ENCODE measurements at regions not wholly inside any gene's neighbourhood (a gene's known extent, or its start where the extent isn't known, plus 50 kb on each side); places are given as distances from the start of the nearest gene placed in this dataset.
"Not testable (repeated sequence)": the region's sequence is repeated elsewhere in the genome, so short reads cannot be mapped to it uniquely, and the experiment has no call there.

DNA sequence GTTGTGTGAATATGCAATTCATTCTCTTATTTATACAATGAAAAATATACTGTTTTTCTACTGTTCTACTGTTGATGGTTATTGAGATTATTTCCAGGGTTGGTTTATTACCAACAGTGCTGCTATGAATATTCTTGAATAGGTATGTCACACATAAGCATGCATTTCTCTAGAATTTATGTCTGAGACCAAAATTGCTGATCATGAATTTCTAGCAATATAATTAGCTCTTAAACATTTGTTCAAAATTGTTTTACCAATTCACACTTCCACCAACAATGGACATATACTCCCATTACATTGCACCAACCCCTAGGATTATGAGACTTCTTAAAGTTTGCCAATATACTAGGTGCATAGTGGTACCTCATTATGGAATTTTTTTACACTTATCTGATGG lies 164.1 kb upstream of the KCNQ5 start:
- DNase-seq, result no peak

DNA sequence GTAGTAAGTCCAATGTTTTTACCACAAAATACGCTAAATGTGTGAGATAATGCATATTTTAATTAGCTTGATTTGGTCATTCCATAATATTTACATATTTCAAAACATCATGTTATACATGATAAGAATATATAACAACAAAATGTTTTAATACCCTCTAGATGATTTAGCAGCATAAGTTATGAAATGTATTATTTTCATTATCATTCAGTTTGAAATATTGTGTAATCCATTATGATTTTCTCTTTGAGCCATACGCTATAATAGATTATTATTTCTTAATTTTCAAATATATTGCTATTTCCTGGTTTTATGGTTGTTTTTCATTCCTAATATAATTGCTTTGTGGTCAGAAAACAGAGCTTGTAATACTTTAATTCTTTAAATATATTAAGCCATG lies 163.3 kb upstream of the KCNQ5 start:
- no peak for DNase-seq

DNA sequence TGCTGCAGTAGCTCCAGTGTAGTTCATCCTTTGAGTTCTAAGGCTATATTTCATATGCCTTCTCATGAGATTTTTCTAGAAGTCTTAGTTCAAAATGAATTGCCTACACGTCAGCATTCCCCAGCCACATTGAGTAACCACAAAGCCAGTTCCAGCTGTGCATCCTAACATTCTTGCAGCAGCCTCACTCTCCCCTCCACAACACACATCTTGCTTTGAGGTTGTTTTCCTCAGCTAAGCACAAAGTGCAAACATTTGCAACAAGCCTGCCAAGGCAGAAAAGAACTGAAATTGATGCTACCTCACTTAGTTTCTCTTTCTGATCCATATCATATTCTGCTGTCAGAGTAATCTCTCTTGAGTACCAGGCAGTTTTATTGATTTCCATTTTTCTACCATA lies 160.7 kb upstream of the KCNQ5 start:
- peak; percentile 18 for DNase-seq

- no peak for DNase-seq
Measured at GRCh38 chr6:72464246-72464645, 157.6 kb upstream of the KCNQ5 start.

GRCh38 chr6:72464791-72465691 lies 156.8 kb upstream of the KCNQ5 start:
- DNase-seq, result peak; percentile 57

DNA sequence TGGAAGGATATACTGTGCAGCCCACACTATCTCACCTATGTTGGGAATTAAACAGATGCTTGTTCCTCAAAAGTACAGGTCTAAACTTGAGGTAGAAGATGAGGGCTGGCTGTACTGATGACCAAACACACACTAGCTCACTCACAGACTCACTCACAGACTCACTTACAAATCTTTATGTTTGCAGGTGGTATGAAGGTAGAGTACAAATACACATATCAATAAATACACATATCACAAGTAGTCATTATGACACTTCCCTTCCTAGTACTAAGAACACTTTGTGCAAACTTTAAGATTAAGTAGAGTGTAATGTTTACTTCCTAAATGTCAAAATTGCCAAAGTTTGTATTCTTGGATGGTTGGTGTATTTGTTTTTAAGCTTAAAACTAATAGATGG lies 155.4 kb upstream of the KCNQ5 start:
- DNase-seq, result no peak

- no peak for DNase-seq
Measured at GRCh38 chr6:72466971-72467566, 154.8 kb upstream of the KCNQ5 start.

- not testable (repeated sequence) for DNase-seq
Measured at GRCh38 chr6:72469406-72469983, 152.4 kb upstream of the KCNQ5 start.

- no peak for DNase-seq
Measured at GRCh38 chr6:72476051-72476450, 145.8 kb upstream of the KCNQ5 start.

DNA sequence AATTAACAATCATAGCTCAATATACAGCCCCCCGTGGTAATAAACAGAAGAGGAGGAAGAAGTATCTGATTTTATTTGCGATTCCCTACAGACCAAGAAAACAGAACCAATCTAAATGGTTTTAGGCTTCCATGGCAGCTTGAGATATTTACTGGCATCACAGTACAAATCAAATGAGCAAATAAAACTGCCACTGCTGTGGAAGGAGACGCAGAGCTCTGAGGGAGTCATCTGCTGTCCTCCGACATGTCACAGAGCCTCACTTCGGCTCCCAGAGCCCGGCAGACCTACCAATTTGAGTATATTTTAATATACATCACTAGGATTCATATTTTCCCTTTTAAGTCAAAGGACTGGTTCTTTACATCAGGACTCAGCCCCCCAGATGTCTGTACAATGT lies 145.2 kb upstream of the KCNQ5 start:
- DNase-seq, result no peak

DNA sequence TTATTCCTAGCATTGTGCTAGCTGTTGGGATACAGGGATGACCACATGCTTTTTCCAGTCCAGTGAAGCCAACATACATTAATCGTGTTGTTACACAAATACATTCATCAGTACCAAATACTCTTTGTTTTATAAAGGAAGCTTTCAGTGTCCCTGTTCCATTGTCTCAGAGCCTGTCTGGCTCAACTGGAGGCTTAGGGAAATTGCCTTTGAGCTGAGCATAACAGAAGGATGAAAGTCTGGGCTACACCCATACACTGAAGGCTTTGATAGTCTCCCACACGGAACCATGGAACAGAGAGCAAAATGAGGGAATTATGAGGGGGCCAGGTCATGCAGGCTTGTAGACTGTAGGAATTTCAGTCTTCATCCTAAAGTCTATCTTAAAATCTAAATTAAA lies 126.4 kb upstream of the KCNQ5 start:
- DNase-seq, result no peak

GRCh38 chr6:72497186-72497585 lies 124.7 kb upstream of the KCNQ5 start:
- DNase-seq, result no peak

- DNase-seq, result no peak
Measured at GRCh38 chr6:72500669-72501068, 121.2 kb upstream of the KCNQ5 start.

- no peak for DNase-seq
Measured at GRCh38 chr6:72504406-72504805, 117.5 kb upstream of the KCNQ5 start.

DNA sequence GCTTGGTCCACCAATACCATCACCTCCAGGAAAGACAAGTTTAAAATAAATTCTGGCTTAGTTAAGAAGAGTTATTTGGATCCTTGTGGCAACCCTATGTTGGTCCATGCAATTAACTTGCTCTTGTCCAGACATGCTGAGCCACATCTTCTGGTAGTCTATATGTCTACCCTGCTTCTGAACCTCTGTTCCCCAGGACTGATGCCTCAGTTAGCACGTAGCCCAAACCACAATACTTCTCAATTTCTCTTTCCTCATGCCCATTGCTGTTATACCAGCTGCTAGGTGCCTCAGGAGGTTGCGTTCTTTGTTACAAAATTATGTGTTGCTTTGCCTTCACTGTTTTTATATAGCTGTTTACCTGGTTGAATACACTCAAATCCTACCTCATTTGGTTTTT lies 116.4 kb upstream of the KCNQ5 start:
- no peak for DNase-seq

- DNase-seq, result no peak
Measured at GRCh38 chr6:72519871-72520270, 102.0 kb upstream of the KCNQ5 start.

- DNase-seq, result no peak
Measured at GRCh38 chr6:72521684-72522083, 100.2 kb upstream of the KCNQ5 start.

GRCh38 chr6:72522735-72523141 lies 99.1 kb upstream of the KCNQ5 start:
- DNase-seq, result no peak

GRCh38 chr6:72524011-72524645 lies 97.7 kb upstream of the KCNQ5 start:
- no peak for DNase-seq

GRCh38 chr6:72525821-72526510 lies 95.9 kb upstream of the KCNQ5 start:
- DNase-seq, result peak; percentile 40

DNA sequence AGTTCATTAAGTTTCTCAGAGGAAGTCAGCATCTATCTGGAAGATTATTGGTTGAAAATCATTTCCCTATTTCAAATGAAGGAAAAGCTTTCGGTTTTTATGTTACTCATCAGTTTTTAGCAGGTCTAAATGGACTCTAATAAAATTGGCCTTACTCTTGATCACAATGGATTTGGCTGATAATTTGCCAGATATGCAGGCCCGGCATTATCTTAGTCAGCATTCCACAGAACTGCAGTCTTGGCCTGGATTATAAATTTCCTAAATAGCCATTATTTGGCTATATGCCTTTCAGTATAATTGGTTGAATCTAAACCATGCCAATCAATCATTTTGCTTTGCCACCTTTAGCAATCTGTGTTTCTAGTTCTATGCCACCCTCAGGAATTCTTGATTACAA lies 91.7 kb upstream of the KCNQ5 start:
- DNase-seq, result no peak

DNA sequence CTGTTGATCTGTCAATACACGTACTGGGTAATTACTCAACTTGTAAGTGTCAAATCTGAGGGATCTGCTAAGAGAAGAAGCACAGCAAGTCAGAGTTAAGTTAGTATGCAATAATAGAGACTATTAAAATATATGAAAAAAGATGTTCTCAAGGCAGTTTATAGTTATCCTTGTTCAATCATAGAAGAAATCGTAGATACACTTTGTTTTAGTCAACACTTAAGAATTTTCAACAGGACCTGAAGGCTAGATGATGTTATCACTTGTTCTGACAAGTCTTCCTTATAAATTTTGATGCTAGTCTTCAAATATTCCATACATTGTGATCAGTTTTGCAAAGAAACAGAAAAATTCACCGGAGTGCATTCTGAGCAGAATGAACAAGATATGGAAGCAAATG lies 91.1 kb upstream of the KCNQ5 start:
- DNase-seq, result no peak

- DNase-seq, result peak; percentile 58
Measured at GRCh38 chr6:72533606-72534005, 88.3 kb upstream of the KCNQ5 start.
